K562 (cell line): ENCODE measurements at regions not wholly inside any gene's neighbourhood (a gene's known extent, or its start where the extent isn't known, plus 50 kb on each side); places are given as distances from the start of the nearest gene placed in this dataset.

ENCODE experiments used
- ATF7 ChIP-seq: fragments of 450-650 bp; IDR thresholded peaks from 2 replicates; pipeline ENCODE4 v1.7.1; 2014; ENCODE audit warnings: mild to moderate bottlenecking, moderate library complexity
- BCL6 ChIP-seq: fragments of 250-450 bp; sonication (Bioruptor Pico); IDR thresholded peaks from 2 replicates; pipeline ENCODE4 v1.4.0; 2020
- BRF2 ChIP-seq: IDR thresholded peaks from 3 replicates; pipeline ENCODE4 v1.6.1; 2011; ENCODE audit warnings: borderline replicate concordance, mild to moderate bottlenecking; ENCODE audit not compliant: insufficient read length, insufficient read depth
- CBFA2T3 ChIP-seq: fragments of 450-650 bp; IDR thresholded peaks from 2 replicates; pipeline ENCODE4 v1.6.1; 2017
- DDX20 ChIP-seq: fragments of 450-650 bp; IDR thresholded peaks from 2 replicates; pipeline ENCODE4 v1.6.1; 2016; ENCODE audit warnings: missing genetic modification characterization, low read depth, mild to moderate bottlenecking, missing compliant biosample characterization, moderate library complexity
- FOXA3 ChIP-seq, 2 experiments: fragments of 450-650 bp in 1 of 2; sonication (generic) in 1 of 2; formaldehyde crosslinking; IDR thresholded peaks in 1 of 2; conservative IDR thresholded peaks in 1 of 2; 2 replicates each; pipeline versions ENCODE4 v1.4.0 to v1.8.0; 2020 to 2022; ENCODE audit warnings: mild to moderate bottlenecking in 2 of 2, missing genetic modification reagents in 1 of 2
- GATAD2A ChIP-seq: fragments of 450-650 bp; IDR thresholded peaks from 2 replicates; pipeline ENCODE4 v1.6.1; 2017
- HLTF ChIP-seq: fragments of 450-650 bp; IDR thresholded peaks from 2 replicates; pipeline ENCODE4 v1.6.1; 2016
- ILF3 ChIP-seq: fragments of 450-650 bp; IDR thresholded peaks from 2 replicates; pipeline ENCODE4 v1.6.1; 2018; ENCODE audit warnings: antibody characterized with exemption, mild to moderate bottlenecking, moderate library complexity, borderline replicate concordance
- MEF2D ChIP-seq: conservative IDR thresholded peaks from 2 replicates; pipeline ENCODE4 v1.6.1; 2016; ENCODE audit warnings: low read depth, missing genetic modification characterization, missing compliant biosample characterization
- MTA3 ChIP-seq: fragments of 450-650 bp; formaldehyde crosslinking; IDR thresholded peaks from 2 replicates; pipeline ENCODE4 v1.6.1; 2017; ENCODE audit warnings: mild to moderate bottlenecking, borderline replicate concordance
- MYNN ChIP-seq, 2 experiments: sonication (generic); formaldehyde crosslinking in 1 of 2; IDR thresholded peaks; 2 replicates each; pipeline versions ENCODE4 v1.5.0 to v1.6.1; 2016 to 2020; ENCODE audit warnings: antibody characterized with exemption in 1 of 2, missing genetic modification reagents in 1 of 2
- NCOA4 ChIP-seq: fragments of 450-650 bp; IDR thresholded peaks from 2 replicates; pipeline ENCODE4 v1.6.1; 2018; ENCODE audit warnings: mild to moderate bottlenecking; ENCODE audit not compliant: partially characterized antibody
- POU5F1 ChIP-seq: fragments of 150-350 bp; IDR thresholded peaks from 2 replicates; pipeline ENCODE4 v1.6.1; 2014; ENCODE audit warnings: borderline replicate concordance, low read length, low read depth, mild to moderate bottlenecking; ENCODE audit not compliant: partially characterized antibody
- RFX5 ChIP-seq: IDR thresholded peaks from 2 replicates; pipeline ENCODE4 v1.6.1; 2011; ENCODE audit warnings: low read depth, mild to moderate bottlenecking, improper control_type of control experiment, low read length
- SMAD4 ChIP-seq: fragments of 250-450 bp; sonication (Bioruptor Pico); conservative IDR thresholded peaks from 2 replicates; pipeline ENCODE4 v1.8.0; 2021; ENCODE audit warnings: inconsistent platforms, mild to moderate bottlenecking, moderate library complexity
- SMARCC2 ChIP-seq: fragments of 450-650 bp; IDR thresholded peaks from 2 replicates; pipeline ENCODE4 v1.6.1; 2017; ENCODE audit warnings: antibody characterized with exemption, moderate library complexity, mild to moderate bottlenecking, low read depth
- TBL1XR1 ChIP-seq, 2 experiments: IDR thresholded peaks; 2 replicates each; pipeline ENCODE4 v1.6.1; 2012; ENCODE audit warnings: improper control_type of control experiment in 2 of 2, low read length in 2 of 2, mild to moderate bottlenecking in 1 of 2
- U2AF2 ChIP-seq: fragments of 200-400 bp; formaldehyde crosslinking; optimal IDR thresholded peaks from 2 replicates; pipeline ENCODE3; 2017; ENCODE audit warnings: low read depth, mild to moderate bottlenecking, low read length
- ZBTB7A ChIP-seq: IDR thresholded peaks from 2 replicates; pipeline ENCODE4 v1.6.1; 2011; ENCODE audit warnings: low read depth, mild to moderate bottlenecking, low read length, moderate library complexity, borderline replicate concordance; ENCODE audit not compliant: control insufficient read depth
- ZNF133 ChIP-seq: fragments of 250-450 bp; sonication (Bioruptor Pico); IDR thresholded peaks from 2 replicates; pipeline ENCODE4 v1.4.0; 2020; ENCODE audit warnings: mild to moderate bottlenecking
- ZNF583 ChIP-seq: fragments of 250-450 bp; sonication (Bioruptor Pico); IDR thresholded peaks from 2 replicates; pipeline ENCODE4 v1.4.0; 2020
- ZNF79 ChIP-seq: fragments of 250-450 bp; sonication (Bioruptor Pico); IDR thresholded peaks from 2 replicates; pipeline ENCODE4 v1.4.0; 2020; ENCODE audit warnings: low read depth, mild to moderate bottlenecking, moderate library complexity
- TF ChIP-seq, protein P1 (sequence below): fragments of 450-650 bp; IDR thresholded peaks from 2 replicates; pipeline ENCODE4 v1.7.0; 2016; ENCODE audit warnings: borderline replicate concordance
- TF ChIP-seq, protein P2 (sequence below), 2 experiments: IDR thresholded peaks in 1 of 2; conservative IDR thresholded peaks in 1 of 2; 2 replicates each; pipeline ENCODE4 v1.6.1; 2016; ENCODE audit warnings: low read depth in 2 of 2, mild to moderate bottlenecking in 1 of 2, missing compliant biosample characterization in 1 of 2, missing genetic modification characterization in 1 of 2, moderate library complexity in 1 of 2

GRCh38 chr7:106358103-106358663 lies 73.4 kb upstream of the NAMPT start (continued):
- no peak for TF ChIP-seq ILF3
- TF ChIP-seq, protein P1, sequence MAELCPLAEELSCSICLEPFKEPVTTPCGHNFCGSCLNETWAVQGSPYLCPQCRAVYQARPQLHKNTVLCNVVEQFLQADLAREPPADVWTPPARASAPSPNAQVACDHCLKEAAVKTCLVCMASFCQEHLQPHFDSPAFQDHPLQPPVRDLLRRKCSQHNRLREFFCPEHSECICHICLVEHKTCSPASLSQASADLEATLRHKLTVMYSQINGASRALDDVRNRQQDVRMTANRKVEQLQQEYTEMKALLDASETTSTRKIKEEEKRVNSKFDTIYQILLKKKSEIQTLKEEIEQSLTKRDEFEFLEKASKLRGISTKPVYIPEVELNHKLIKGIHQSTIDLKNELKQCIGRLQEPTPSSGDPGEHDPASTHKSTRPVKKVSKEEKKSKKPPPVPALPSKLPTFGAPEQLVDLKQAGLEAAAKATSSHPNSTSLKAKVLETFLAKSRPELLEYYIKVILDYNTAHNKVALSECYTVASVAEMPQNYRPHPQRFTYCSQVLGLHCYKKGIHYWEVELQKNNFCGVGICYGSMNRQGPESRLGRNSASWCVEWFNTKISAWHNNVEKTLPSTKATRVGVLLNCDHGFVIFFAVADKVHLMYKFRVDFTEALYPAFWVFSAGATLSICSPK, result no peak
- TF ChIP-seq MEF2D (tag), result no peak
- peak; percentile 36; the same call in 1 of the 2 replicates for TF ChIP-seq ATF7
- no peak for TF ChIP-seq DDX20 (tag)
- no peak for TF ChIP-seq RFX5
- TF ChIP-seq U2AF2, result no peak
- TF ChIP-seq BCL6 (CRISPR knock-in tag), result no peak
- no peak for TF ChIP-seq ZNF583
- no peak for TF ChIP-seq GATAD2A
- no peak for TF ChIP-seq FOXA3 (CRISPR knock-in tag; conservative IDR thresholded peaks at IDR 0.05 in 1 of 2, IDR thresholded peaks at IDR 0.05 in 1 of 2)
- no peak for TF ChIP-seq MTA3
- 0 out of 2 replicates have a peak, but pooled peaks have one; percentile 18 for TF ChIP-seq SMAD4 (CRISPR knock-in tag)
- TF ChIP-seq, protein P2, sequence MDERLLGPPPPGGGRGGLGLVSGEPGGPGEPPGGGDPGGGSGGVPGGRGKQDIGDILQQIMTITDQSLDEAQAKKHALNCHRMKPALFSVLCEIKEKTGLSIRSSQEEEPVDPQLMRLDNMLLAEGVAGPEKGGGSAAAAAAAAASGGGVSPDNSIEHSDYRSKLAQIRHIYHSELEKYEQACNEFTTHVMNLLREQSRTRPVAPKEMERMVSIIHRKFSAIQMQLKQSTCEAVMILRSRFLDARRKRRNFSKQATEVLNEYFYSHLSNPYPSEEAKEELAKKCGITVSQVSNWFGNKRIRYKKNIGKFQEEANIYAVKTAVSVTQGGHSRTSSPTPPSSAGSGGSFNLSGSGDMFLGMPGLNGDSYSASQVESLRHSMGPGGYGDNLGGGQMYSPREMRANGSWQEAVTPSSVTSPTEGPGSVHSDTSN (CRISPR knock-in tag; IDR thresholded peaks at IDR 0.05; ENCODE audit: low read depth), result no peak
- TF ChIP-seq, protein P2 (tag; conservative IDR thresholded peaks at IDR 0.05; ENCODE audit: low read depth), result peak; percentile 75
- peak; percentile 74 for TF ChIP-seq MYNN (IDR thresholded peaks at IDR 0.05)
- no peak for TF ChIP-seq MYNN (CRISPR knock-in tag; IDR thresholded peaks at IDR 0.05)
- no peak for TF ChIP-seq NCOA4
- TF ChIP-seq ZBTB7A, result no peak
- TF ChIP-seq ZNF79 (CRISPR knock-in tag), result no peak
- peak; percentile 84 for TF ChIP-seq CBFA2T3
- TF ChIP-seq HLTF, result no peak
- no peak for TF ChIP-seq TBL1XR1 (IDR thresholded peaks at IDR 0.05; ENCODE audit: low read length in 2 of 2)
- no peak for TF ChIP-seq POU5F1
- peak; percentile 51; the same call in 1 of the 2 replicates for TF ChIP-seq SMARCC2
- no peak for TF ChIP-seq ZNF133
- TF ChIP-seq BRF2, result no peak
